Pancreas (tissue), 10 donors: ENCODE measurements at regions not wholly inside any gene's neighbourhood (a gene's known extent, or its start where the extent isn't known, plus 50 kb on each side); places are given as distances from the start of the nearest gene placed in this dataset.

Source experiments
- ATAC-seq, 4 donors: fragments of 200-7000 bp; cut with Tn5 transposase; one replicate each; pipeline versions ENCODE4 v1.8.0 to v1.9.1; 2020; ENCODE audit warnings: mild to moderate bottlenecking in 4 of 4, moderate library complexity in 4 of 4
- DNase-seq, 6 donors: peaks; one replicate each; pipeline ENCODE4 v3.0.0-alpha.2; 2020
- FAIRE-seq: peaks from 2 replicates; lab custom pipeline; 2012; peaks lifted over from hg19 to GRCh38; lab: Jason Lieb, UNC
- H3K27ac ChIP-seq, 4 donors: fragments of 200-600 bp; sonication (generic); 1 replicate in 3 of 4; 2 replicates in 1 of 4; pipeline versions ENCODE4 v1.5.0 to v1.8.0; 2020
- H3K27me3 ChIP-seq, 4 donors: fragments of 200-600 bp; one replicate each; pipeline ENCODE4 v1.8.0; 2021
- H3K36me3 ChIP-seq, 3 donors: fragments of 200-600 bp; sonication (generic) in 1 of 3; one replicate each; pipeline versions ENCODE4 v1.5.0 to v1.8.0; 2020 to 2021
- H3K4me1 ChIP-seq, 3 donors: fragments of 200-600 bp; one replicate each; pipeline ENCODE4 v1.8.0; 2021
- H3K4me3 ChIP-seq, 4 donors: fragments of 200-600 bp; sonication (generic) in 2 of 4; one replicate each; pipeline versions ENCODE4 v1.5.0 to v1.8.0; 2020 to 2021
- H3K9me3 ChIP-seq, 4 donors: fragments of 200-600 bp; one replicate each; pipeline ENCODE4 v1.8.0; 2021
- WGBS, 2 donors: extraction: QIAGEN DNeasy Blood & Tissue Kit; methylation state at CpG; one replicate each; pipeline ENCODE4 v1.1.7; 2013; 5-methylcytosine and 5-hydroxymethylcytosine counted together
- intact Hi-C, 3 donors: fragments of 100-400 bp; cut with DNase I; formaldehyde crosslinking; loops; one replicate each; pipeline versions ENCODE4 v1.11.1 to v1.14.2; 2022
- TF ChIP-seq, protein P1 (sequence below), 4 donors: fragments of 200-600 bp; sonication (generic) in 3 of 4; IDR thresholded peaks; one replicate each; pipeline versions ENCODE4 v1.5.0 to v1.8.0; 2021; ENCODE audit warnings: antibody characterized with exemption in 4 of 4
- donor health status: healthy with polysubstance abuse.
- donor health status: DM: no; HTN: no; CAD: no; lungs with moderate emphysema.
- donor health status: DM: no; HTN: no; CAD: no.
- donor health status: control.
- donor health status: control.
- donor health status: Bipolar disorder and iron deficiency.
- donor health status: DM: yes; HTN: yes; CAD: no.
- donor health status: DM: no; HTN: no; CAD: no.
- donor health status: DM: no; HTN: no; CAD: no.
- donor health status: DM: yes; HTN: yes; CAD: no.

DNA sequence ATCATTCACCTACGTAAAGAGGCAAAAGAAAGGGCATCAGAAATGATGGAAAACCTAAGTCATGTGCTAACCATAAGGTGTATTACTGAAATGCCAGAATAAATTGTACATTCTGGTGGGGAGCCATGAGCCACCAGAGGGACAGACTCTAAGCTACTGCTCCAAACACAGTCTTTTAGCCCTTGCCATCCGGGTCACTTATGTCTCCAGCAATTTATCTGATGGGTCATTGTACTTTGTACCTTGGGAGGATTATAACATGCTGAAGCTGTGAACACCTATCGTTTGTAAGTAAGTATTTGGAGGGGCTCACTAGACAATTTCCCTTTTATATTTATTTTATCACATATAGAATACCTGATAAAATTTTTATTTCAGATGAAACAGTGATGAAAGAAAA, 495.1 kb downstream of the KIF4B start:
- Histone ChIP-seq H3K27me3 (no peaks in the 10 kb centered on the region), H3K36me3 (no peaks in the 10 kb centered on the region), H3K4me1 (no peaks in the 10 kb centered on the region), H3K9me3 (no peaks in the 10 kb centered on the region), H3K4me3 (no peak overlapping the region), H3K27ac (no peak overlapping the region)
- intact Hi-C loops = no loop called here
- FAIRE-seq (no peak), DNase-seq (no peak), ATAC-seq (no peak)
- TF ChIP-seq, protein P1, sequence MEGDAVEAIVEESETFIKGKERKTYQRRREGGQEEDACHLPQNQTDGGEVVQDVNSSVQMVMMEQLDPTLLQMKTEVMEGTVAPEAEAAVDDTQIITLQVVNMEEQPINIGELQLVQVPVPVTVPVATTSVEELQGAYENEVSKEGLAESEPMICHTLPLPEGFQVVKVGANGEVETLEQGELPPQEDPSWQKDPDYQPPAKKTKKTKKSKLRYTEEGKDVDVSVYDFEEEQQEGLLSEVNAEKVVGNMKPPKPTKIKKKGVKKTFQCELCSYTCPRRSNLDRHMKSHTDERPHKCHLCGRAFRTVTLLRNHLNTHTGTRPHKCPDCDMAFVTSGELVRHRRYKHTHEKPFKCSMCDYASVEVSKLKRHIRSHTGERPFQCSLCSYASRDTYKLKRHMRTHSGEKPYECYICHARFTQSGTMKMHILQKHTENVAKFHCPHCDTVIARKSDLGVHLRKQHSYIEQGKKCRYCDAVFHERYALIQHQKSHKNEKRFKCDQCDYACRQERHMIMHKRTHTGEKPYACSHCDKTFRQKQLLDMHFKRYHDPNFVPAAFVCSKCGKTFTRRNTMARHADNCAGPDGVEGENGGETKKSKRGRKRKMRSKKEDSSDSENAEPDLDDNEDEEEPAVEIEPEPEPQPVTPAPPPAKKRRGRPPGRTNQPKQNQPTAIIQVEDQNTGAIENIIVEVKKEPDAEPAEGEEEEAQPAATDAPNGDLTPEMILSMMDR (IDR thresholded peaks at IDR 0.05) = no peak
- 29 to 39% methylated on average over 3 of the region's 3 CpGs for WGBS, 2 donors

DNA sequence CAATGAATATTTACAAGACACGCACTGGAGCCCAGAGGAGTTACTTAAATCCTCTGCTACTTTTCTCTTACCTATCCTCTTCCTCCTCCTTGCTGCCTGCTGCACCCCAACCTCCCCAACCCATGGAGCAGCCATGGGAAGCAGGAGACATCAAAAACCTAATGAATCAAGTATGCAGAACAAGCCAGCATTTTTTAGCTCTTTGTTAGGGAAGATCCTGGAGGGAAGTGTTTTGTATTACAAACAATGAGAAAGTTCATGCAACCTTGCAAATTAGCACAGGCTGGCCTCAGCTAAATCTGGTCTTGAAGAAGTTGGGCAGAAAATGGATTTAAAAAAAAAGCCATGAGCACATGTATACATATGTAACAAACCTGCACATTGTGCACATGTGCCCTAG, 498.8 kb downstream of the KIF4B start:
- WGBS, 2 donors = 25 to 35% methylated on average over 1 of the region's 1 CpG
- ATAC-seq (no peak), DNase-seq (no peak), FAIRE-seq (no peak)
- intact Hi-C loops = no loop called here
- H3K36me3 ChIP-seq = no peaks in the 10 kb centered on the region
- no peaks in the 10 kb centered on the region for H3K9me3 ChIP-seq
- TF ChIP-seq, protein P1 (IDR thresholded peaks at IDR 0.05) = no peak
- H3K27me3 ChIP-seq = no peaks in the 10 kb centered on the region
- no peak overlapping the region for H3K27ac ChIP-seq
- no peak overlapping the region for H3K4me3 ChIP-seq
- no peaks in the 10 kb centered on the region for H3K4me1 ChIP-seq

DNA sequence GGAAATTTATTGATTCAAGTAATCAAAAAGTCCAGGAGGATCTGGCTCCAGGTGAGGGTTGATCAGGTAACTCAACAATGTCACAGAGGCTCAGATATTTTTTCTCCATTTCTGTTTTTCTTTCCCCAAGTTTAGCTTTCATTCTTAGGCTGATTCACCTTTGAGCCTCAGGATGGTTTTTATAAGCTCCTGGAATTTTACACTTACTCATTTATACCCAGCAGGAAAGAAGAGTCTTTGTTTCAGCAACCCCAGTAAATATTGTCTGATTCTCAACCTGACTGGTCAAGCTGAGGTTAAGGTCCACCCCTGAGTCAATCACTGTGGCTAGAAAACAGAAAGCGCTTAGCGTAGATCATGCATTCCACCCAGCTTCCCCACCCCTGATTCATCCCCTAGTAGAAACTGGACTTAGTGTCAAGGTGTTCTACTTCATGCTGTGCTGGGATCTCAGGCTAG, 500.6 kb downstream of the KIF4B start:
- intact Hi-C loops = no loop called here
- H3K27ac ChIP-seq = no peak overlapping the region
- TF ChIP-seq, protein P1 (IDR thresholded peaks at IDR 0.05) = no peak
- WGBS, 2 donors = 50 to 56% methylated on average over 2 of the region's 2 CpGs
- DNase-seq (no peak), FAIRE-seq (no peak), ATAC-seq (no peak)
- no peaks in the 10 kb centered on the region for H3K4me1 ChIP-seq
- H3K9me3 ChIP-seq = no peaks in the 10 kb centered on the region
- H3K27me3 ChIP-seq = no peaks in the 10 kb centered on the region
- H3K4me3 ChIP-seq = no peak overlapping the region
- no peaks in the 10 kb centered on the region for H3K36me3 ChIP-seq

DNA sequence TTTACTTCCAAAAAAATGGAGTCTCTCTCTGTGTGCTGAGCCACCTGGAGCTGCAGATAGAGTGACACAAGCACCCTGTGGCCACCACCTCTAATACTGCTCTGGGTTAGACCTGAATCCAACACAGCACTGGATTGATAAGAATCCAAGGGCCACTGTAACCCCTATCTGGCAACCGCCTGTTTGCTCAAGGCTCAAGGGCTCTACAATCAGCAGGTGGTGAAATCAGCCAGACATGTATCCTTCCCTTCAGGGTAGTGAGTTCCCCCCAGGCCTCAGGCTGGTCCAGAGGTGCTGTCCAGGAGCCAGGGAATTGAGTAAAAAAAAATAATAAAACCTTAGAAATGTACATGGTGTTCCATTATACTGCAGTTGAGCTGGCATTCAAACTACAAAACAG, 509.0 kb downstream of the KIF4B start:
- WGBS, 2 donors = 68 to 83% methylated on average over 1 of the region's 1 CpG
- H3K36me3 ChIP-seq = no peaks in the 10 kb centered on the region
- ATAC-seq (no peak), FAIRE-seq (no peak), DNase-seq (no peak)
- H3K4me3 ChIP-seq = no peak overlapping the region
- intact Hi-C loops = no loop called here
- no peak overlapping the region for H3K27ac ChIP-seq
- no peaks in the 10 kb centered on the region for H3K4me1 ChIP-seq
- H3K9me3 ChIP-seq = no peaks in the 10 kb centered on the region
- TF ChIP-seq, protein P1 (IDR thresholded peaks at IDR 0.05) = no peak
- H3K27me3 ChIP-seq = no peaks in the 10 kb centered on the region

DNA sequence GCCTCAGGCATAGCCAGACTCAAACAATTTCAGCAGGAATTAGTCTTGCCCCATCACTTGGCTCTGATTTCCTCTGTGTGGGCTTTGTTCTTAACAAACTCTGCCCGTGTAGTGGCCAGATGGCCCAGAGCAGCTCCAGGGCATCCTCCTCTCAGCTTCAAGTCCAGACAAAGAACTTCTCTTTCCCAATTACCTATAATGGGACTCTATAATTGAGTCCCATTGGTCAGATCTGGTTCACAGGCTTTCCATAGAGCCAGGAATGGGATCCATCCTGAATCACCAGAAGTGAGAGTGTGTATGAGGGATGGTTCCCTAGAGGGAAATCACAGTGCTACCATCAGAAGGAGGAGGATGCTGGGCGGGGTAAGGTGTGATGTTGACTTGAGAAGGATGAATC, 515.8 kb downstream of the KIF4B start:
- intact Hi-C loops = no loop called here
- Histone ChIP-seq H3K9me3 (no peaks in the 10 kb centered on the region), H3K4me3 (no peak overlapping the region), H3K36me3 (no peaks in the 10 kb centered on the region), H3K27ac (no peak overlapping the region), H3K27me3 (no peaks in the 10 kb centered on the region), H3K4me1 (no peaks in the 10 kb centered on the region)
- DNase-seq (no peak), FAIRE-seq (no peak), ATAC-seq (no peak)
- TF ChIP-seq, protein P1 (IDR thresholded peaks at IDR 0.05) = no peak
- WGBS, 2 donors = 34 to 47% methylated on average over 2 of the region's 2 CpGs
